ENCODE measurements at regions not wholly inside any gene's neighbourhood (a gene's known extent, or its start where the extent isn't known, plus 50 kb on each side); places are given as distances from the start of the nearest gene placed in this dataset.

- no TSS peak for BruUV-seq (replicated peaks)
- intact Hi-C loops (cut with micrococcal nuclease; ENCODE audit: unreplicated experiment): no loop called here
- CTCF ChIA-PET (ENCODE audit: unreplicated experiment): no interaction called here
- H3K4me2 ChIP-seq (ENCODE audit: low read length): no peak overlapping the region
- DNase-seq (ENCODE audit: low spot score): no peak
- H3K9me3 ChIP-seq (ENCODE audit: low read length): no peaks in the 10 kb centered on the region
- no peak overlapping the region for H3K27ac ChIP-seq (ENCODE audit: low read depth, low read length, poor library complexity, severe bottlenecking)
- no peaks in the 10 kb centered on the region for H4K20me1 ChIP-seq (ENCODE audit: insufficient read depth, low read length)
- no peak overlapping the region for H2AFZ ChIP-seq (ENCODE audit: low read length)
- POLR2A ChIA-PET: no interaction called here
- H3K9me2 ChIP-seq (ENCODE audit: insufficient read depth, low read length): no peaks in the 10 kb centered on the region; the same call in 1 of the 2 replicates
- no peaks in the 10 kb centered on the region for H3K79me2 ChIP-seq (ENCODE audit: insufficient read depth, low read depth, low read length)
- TF ChIP-seq CTCF (conservative IDR thresholded peaks at IDR 0.05; ENCODE audit: low read length): no peak
- no peak for TF ChIP-seq EZH2phosphoT487 (IDR thresholded peaks at IDR 0.05; ENCODE audit: borderline replicate concordance, low read depth, low read length)
- no peaks in the 10 kb centered on the region for H3K36me3 ChIP-seq (ENCODE audit: insufficient read depth, low read length)
- H3K4me3 ChIP-seq (ENCODE audit: low read depth, low read length, poor library complexity, severe bottlenecking): no peak overlapping the region
- H3K4me1 ChIP-seq (ENCODE audit: insufficient read depth, low read length, poor library complexity, severe bottlenecking): peaks cover 6% of the 10 kb centered on the region
Observed at GRCh38 chr5:148905541-148905940, 79.1 kb downstream of the ADRB2 start.

GRCh38 chr5:148906968-148907367 is 80.6 kb downstream of the ADRB2 start:
- TF ChIP-seq CTCF (conservative IDR thresholded peaks at IDR 0.05; ENCODE audit: low read length) (no peak), EZH2phosphoT487 (IDR thresholded peaks at IDR 0.05; ENCODE audit: borderline replicate concordance, low read depth, low read length) (no peak)
- Histone ChIP-seq H3K27ac (ENCODE audit: low read depth, low read length, poor library complexity, severe bottlenecking) (no peak overlapping the region), H2AFZ (ENCODE audit: low read length) (no peak overlapping the region), H3K9me3 (ENCODE audit: low read length) (no peaks in the 10 kb centered on the region), H3K4me2 (ENCODE audit: low read length) (no peak overlapping the region), H3K9me2 (ENCODE audit: insufficient read depth, low read length) (no peaks in the 10 kb centered on the region), H3K4me1 (ENCODE audit: insufficient read depth, low read length, poor library complexity, severe bottlenecking) (peaks cover 6% of the 10 kb centered on the region), H4K20me1 (ENCODE audit: insufficient read depth, low read length) (no peaks in the 10 kb centered on the region), H3K4me3 (ENCODE audit: low read depth, low read length, poor library complexity, severe bottlenecking) (no peak overlapping the region), H3K36me3 (ENCODE audit: insufficient read depth, low read length) (no peaks in the 10 kb centered on the region), H3K79me2 (ENCODE audit: insufficient read depth, low read depth, low read length) (no peaks in the 10 kb centered on the region)
- no TSS peak for BruUV-seq (replicated peaks)
- CTCF ChIA-PET (ENCODE audit: unreplicated experiment): no interaction called here
- POLR2A ChIA-PET: interaction anchor here (1.0 to 1.1 kb wide), 2 partner anchors 8 to 10 kb away, joined by 3 to 5 read pairs; no protein-coding TSS in a partner anchor
- DNase-seq (ENCODE audit: low spot score): no peak
- intact Hi-C loops (cut with micrococcal nuclease; ENCODE audit: unreplicated experiment): no loop called here

- no peaks in the 10 kb centered on the region for H3K79me2 ChIP-seq (ENCODE audit: insufficient read depth, low read depth, low read length)
- H4K20me1 ChIP-seq (ENCODE audit: insufficient read depth, low read length): no peaks in the 10 kb centered on the region
- no peaks in the 10 kb centered on the region for H3K36me3 ChIP-seq (ENCODE audit: insufficient read depth, low read length)
- no peaks in the 10 kb centered on the region for H3K9me2 ChIP-seq (ENCODE audit: insufficient read depth, low read length)
- no peak for DNase-seq (ENCODE audit: low spot score)
- H3K27ac ChIP-seq (ENCODE audit: low read depth, low read length, poor library complexity, severe bottlenecking): no peak overlapping the region
- POLR2A ChIA-PET: no interaction called here
- no peak overlapping the region for H3K4me3 ChIP-seq (ENCODE audit: low read depth, low read length, poor library complexity, severe bottlenecking)
- no peaks in the 10 kb centered on the region for H3K9me3 ChIP-seq (ENCODE audit: low read length)
- intact Hi-C loops (cut with micrococcal nuclease; ENCODE audit: unreplicated experiment): no loop called here
- CTCF ChIA-PET (ENCODE audit: unreplicated experiment): no interaction called here
- no peak overlapping the region for H3K4me2 ChIP-seq (ENCODE audit: low read length)
- BruUV-seq (replicated peaks): no TSS peak
- no peak for TF ChIP-seq CTCF (conservative IDR thresholded peaks at IDR 0.05; ENCODE audit: low read length)
- no peak for TF ChIP-seq EZH2phosphoT487 (IDR thresholded peaks at IDR 0.05; ENCODE audit: borderline replicate concordance, low read depth, low read length)
- peaks cover 6% of the 10 kb centered on the region for H3K4me1 ChIP-seq (ENCODE audit: insufficient read depth, low read length, poor library complexity, severe bottlenecking)
- no peak overlapping the region for H2AFZ ChIP-seq (ENCODE audit: low read length)
Observed at GRCh38 chr5:148909040-148909439, 82.6 kb downstream of the ADRB2 start.

Measured in OCI-LY7 (cell line).